ENCODE measurements at regions not wholly inside any gene's neighbourhood (a gene's known extent, or its start where the extent isn't known, plus 50 kb on each side); places are given as distances from the start of the nearest gene placed in this dataset.

DNA sequence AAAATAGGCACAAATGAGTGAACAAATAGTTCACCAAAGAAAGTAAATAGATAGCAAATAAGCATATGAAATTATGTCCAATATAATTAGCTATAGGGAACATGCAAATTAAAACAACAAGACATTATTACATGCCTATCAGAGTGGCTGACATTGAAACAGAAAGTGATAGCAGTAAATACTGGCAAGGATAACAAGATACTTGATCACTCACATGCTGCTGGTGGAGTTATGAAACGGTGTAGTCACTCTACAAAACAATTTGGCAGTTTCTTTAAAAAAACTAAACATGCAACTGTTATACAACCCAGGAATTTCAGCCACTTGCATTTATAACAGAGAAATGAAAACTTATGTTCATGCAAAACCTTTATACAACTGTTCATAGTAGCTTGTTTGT lies 439.2 kb upstream of the ACVR2A start:
- no peaks in the 10 kb centered on the region for H3K36me3 ChIP-seq (ENCODE audit: low read depth, missing control alignments)
- H3K4me1 ChIP-seq = no peaks in the 10 kb centered on the region
- no peaks in the 10 kb centered on the region for H3K27me3 ChIP-seq
- TF ChIP-seq POLR2A (IDR thresholded peaks at IDR 0.05) (no peak), CTCF (IDR thresholded peaks at IDR 0.05) (no peak)
- no peaks in the 10 kb centered on the region for H3K9me3 ChIP-seq
- intact Hi-C loops (cut with DNase I; ENCODE audit: low total_unique reads) = no loop called here
- H3K4me3 ChIP-seq = no peak overlapping the region
- DNase-seq = no peak
- WGBS, 2 donors = 50 to 68% methylated on average over 1 of the region's 1 CpG
- no peak overlapping the region for H3K27ac ChIP-seq

DNA sequence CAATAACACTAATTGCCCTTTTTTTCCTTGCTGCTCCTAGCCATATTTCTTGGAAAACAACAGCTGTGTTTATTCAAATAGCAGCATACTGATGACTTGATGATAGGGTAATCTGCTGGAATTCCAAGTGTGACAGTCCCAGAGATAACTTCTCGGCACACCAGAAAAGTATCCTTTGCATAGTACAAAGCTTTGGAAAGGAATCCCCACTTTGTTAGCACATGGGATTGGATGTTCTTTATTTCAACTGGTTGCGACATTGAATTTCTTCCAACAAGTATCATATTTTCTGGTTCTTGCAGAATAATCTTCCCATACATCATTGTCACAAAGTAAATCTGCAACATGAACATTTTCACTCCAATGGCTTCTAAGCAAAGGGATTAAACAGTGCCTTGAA lies 445.8 kb upstream of the ACVR2A start:
- Histone ChIP-seq H3K4me1 (no peaks in the 10 kb centered on the region), H3K9me3 (no peaks in the 10 kb centered on the region), H3K27me3 (no peaks in the 10 kb centered on the region), H3K36me3 (ENCODE audit: low read depth, missing control alignments) (no peaks in the 10 kb centered on the region), H3K27ac (no peak overlapping the region), H3K4me3 (no peak overlapping the region)
- 61 to 69% methylated on average over 2 of the region's 2 CpGs for WGBS, 2 donors
- no peak for TF ChIP-seq CTCF (IDR thresholded peaks at IDR 0.05)
- TF ChIP-seq POLR2A (IDR thresholded peaks at IDR 0.05) = no peak
- DNase-seq = no peak
- intact Hi-C loops (cut with DNase I; ENCODE audit: low total_unique reads) = no loop called here

DNA sequence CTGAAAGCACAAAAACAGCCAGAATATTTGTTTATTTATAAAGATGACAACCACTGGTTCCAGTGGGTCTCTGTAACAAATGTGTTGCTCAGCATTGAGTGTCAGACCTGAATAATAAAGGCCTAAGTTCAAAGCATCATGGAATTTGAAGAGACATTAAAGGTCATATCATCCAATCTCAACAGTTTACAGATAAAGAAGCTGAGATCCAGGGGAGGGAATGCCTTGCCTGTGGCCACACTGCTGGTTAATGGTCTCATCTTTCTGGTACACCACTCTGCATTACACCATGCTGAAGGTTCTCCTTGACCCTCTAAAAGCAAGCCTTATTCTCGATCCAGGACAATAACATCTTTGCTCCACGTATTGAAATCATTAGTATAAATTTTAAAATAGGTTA lies 446.5 kb upstream of the ACVR2A start:
- intact Hi-C loops (cut with DNase I; ENCODE audit: low total_unique reads) = no loop called here
- H3K4me3 ChIP-seq = no peak overlapping the region
- WGBS, 2 donors = 77 to 79% methylated on average over 2 of the region's 2 CpGs

DNA sequence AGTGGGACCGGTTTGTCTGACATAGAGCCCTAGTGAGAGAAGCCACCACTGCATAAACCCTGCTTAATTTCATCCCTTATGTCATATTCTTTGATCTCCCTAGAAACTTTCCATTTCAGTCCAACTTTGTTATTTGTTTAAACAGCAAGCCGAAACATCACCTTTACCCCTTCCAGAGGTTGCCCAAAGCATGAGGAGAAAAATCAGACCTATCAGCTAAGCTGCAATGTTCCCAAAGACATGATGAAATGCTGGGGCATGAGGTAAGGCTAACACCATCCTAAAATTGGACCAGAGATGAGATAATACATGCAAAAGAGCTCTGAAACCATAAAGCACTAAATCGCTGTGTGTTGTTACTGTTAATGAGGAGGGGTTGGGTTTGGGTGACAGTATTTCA lies 447.9 kb upstream of the ACVR2A start:
- TF ChIP-seq POLR2A (IDR thresholded peaks at IDR 0.05) (no peak), CTCF (IDR thresholded peaks at IDR 0.05) (no peak)
- Histone ChIP-seq H3K4me3 (no peak overlapping the region), H3K4me1 (no peaks in the 10 kb centered on the region), H3K27ac (no peak overlapping the region), H3K9me3 (no peaks in the 10 kb centered on the region), H3K36me3 (ENCODE audit: low read depth, missing control alignments) (no peaks in the 10 kb centered on the region), H3K27me3 (no peaks in the 10 kb centered on the region)
- DNase-seq = no peak
- intact Hi-C loops (cut with DNase I; ENCODE audit: low total_unique reads) = no loop called here
- 92 to 94% methylated on average over 3 of the region's 3 CpGs for WGBS, 2 donors

More for the DNA sequence above, 446.5 kb upstream of the ACVR2A start:
- no peaks in the 10 kb centered on the region for H3K4me1 ChIP-seq
- H3K36me3 ChIP-seq (ENCODE audit: low read depth, missing control alignments) = no peaks in the 10 kb centered on the region
- no peak for DNase-seq
- no peak overlapping the region for H3K27ac ChIP-seq
- TF ChIP-seq CTCF (IDR thresholded peaks at IDR 0.05) = no peak
- no peak for TF ChIP-seq POLR2A (IDR thresholded peaks at IDR 0.05)
- no peaks in the 10 kb centered on the region for H3K9me3 ChIP-seq
- no peaks in the 10 kb centered on the region for H3K27me3 ChIP-seq

DNA sequence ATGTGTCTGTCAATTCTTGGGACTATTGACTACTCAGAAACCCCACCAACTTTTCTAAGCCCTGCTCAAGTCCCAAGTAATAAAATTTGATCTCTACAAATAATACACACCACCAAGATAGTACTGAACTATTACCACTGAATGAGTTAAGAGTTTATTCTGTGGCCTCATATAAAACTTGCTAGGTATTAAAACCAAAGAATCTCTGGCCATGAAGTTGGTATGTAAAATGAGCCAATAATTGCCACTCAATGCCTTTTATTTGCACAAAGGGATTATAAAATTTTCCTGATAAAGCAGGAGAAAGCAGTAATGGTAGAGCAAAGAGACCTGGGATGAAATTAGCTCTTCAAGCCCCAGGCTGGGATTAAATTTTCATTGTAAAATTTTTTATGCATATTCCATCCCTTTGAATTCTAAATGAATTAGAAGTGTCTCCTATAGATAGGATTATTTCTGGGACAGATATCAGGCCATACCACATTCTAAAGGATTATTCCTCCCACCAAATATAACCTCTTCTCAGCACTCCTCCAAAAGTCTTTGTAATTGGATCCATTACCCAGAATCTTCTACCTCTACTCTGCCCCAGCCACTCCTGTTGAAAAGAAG lies 450.5 kb upstream of the ACVR2A start:
- Histone ChIP-seq H3K4me1 (no peaks in the 10 kb centered on the region), H3K4me3 (no peak overlapping the region)

More for the DNA sequence above, 450.5 kb upstream of the ACVR2A start:
- Histone ChIP-seq H3K27ac (no peak overlapping the region), H3K36me3 (ENCODE audit: low read depth, missing control alignments) (no peaks in the 10 kb centered on the region), H3K9me3 (no peaks in the 10 kb centered on the region), H3K27me3 (no peaks in the 10 kb centered on the region)
- intact Hi-C loops (cut with DNase I; ENCODE audit: low total_unique reads) = no loop called here
- no peak for DNase-seq
- TF ChIP-seq POLR2A (IDR thresholded peaks at IDR 0.05) = no peak
- no peak for TF ChIP-seq CTCF (IDR thresholded peaks at IDR 0.05)

Data from testis (tissue), 2 donors.